GM12875 (cell line): ENCODE measurements at regions not wholly inside any gene's neighbourhood (a gene's known extent, or its start where the extent isn't known, plus 50 kb on each side); places are given as distances from the start of the nearest gene placed in this dataset.
"Not testable (repeated sequence)": the region's sequence is repeated elsewhere in the genome, so short reads cannot be mapped to it uniquely, and the experiment has no call there.

Experiments used
- H3K4me3 ChIP-seq: one replicate; pipeline ENCODE4 v1.5.1; 2011; ENCODE audit warnings: low read depth, low read length, control low read depth
- TF ChIP-seq, protein P1 (sequence below): IDR thresholded peaks from 2 replicates; pipeline ENCODE4 v1.5.1; 2011; ENCODE audit warnings: low read depth, mild to moderate bottlenecking, control low read depth, inconsistent platforms, low read length, moderate library complexity, borderline replicate concordance; ENCODE audit not compliant: insufficient read depth

DNA sequence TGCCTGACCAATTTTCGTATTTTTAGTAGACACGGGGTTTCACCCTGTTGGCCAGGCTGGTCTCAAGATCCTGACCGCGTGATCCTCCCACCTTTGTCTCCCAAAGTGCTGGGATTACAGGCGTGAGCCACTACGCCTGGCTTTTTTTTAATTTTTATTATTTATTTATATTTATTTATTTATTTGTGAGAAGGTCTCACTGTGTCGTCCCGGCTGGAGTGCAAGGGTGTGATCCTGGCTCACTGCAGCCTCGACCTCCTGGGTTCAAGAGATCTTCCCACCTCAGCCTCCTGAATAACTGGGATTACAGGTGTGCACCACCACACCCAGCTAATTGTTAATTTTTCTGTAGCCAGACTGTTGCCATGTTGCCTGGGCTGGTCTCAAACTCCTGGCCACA, 141.1 kb downstream of the CRLF2 start:
- TF ChIP-seq, protein P1, sequence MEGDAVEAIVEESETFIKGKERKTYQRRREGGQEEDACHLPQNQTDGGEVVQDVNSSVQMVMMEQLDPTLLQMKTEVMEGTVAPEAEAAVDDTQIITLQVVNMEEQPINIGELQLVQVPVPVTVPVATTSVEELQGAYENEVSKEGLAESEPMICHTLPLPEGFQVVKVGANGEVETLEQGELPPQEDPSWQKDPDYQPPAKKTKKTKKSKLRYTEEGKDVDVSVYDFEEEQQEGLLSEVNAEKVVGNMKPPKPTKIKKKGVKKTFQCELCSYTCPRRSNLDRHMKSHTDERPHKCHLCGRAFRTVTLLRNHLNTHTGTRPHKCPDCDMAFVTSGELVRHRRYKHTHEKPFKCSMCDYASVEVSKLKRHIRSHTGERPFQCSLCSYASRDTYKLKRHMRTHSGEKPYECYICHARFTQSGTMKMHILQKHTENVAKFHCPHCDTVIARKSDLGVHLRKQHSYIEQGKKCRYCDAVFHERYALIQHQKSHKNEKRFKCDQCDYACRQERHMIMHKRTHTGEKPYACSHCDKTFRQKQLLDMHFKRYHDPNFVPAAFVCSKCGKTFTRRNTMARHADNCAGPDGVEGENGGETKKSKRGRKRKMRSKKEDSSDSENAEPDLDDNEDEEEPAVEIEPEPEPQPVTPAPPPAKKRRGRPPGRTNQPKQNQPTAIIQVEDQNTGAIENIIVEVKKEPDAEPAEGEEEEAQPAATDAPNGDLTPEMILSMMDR: no peak
- no peak overlapping the region for H3K4me3 ChIP-seq

DNA sequence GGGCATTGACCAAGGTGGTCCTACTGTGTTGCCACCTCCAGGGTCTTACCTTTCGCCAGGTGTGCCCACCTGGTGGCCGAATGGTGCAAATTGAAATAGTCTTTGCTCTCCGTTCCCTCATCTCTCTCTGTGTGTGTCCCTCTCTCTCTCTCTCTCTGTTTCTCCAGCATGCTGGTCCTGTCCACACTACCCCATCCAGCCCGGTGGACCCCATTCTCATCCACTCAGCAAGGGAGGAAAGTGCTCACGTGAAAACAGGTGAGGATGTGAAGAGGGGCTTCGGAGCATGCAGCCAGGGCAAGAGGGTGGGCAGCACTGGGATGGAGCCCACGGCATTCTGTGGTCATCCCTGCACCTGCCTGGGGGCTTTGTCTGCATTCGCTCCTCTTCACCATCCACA, 150.1 kb downstream of the CRLF2 start:
- TF ChIP-seq, protein P1: no peak
- H3K4me3 ChIP-seq: no peak overlapping the region

DNA sequence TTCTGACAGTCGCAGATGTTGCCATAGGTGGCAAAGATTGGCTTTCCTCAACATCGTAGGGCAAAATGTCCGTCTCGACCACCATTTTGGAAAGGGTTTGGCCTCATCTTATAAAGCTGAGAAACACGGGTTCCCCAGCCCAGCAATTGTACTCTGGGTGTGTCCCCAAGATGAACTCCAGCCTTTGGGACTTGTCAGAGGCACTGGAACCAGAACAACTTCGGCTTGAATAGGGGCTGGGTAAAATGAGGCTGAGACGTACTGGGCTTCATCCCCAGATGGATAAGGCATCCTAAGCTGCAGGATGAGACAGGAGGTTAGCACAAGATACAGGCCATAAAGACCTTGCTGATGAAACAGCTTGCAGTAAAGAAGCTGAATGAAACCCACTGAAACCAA, 151.9 kb downstream of the CRLF2 start:
- H3K4me3 ChIP-seq: no peak overlapping the region
- TF ChIP-seq, protein P1: no peak

DNA sequence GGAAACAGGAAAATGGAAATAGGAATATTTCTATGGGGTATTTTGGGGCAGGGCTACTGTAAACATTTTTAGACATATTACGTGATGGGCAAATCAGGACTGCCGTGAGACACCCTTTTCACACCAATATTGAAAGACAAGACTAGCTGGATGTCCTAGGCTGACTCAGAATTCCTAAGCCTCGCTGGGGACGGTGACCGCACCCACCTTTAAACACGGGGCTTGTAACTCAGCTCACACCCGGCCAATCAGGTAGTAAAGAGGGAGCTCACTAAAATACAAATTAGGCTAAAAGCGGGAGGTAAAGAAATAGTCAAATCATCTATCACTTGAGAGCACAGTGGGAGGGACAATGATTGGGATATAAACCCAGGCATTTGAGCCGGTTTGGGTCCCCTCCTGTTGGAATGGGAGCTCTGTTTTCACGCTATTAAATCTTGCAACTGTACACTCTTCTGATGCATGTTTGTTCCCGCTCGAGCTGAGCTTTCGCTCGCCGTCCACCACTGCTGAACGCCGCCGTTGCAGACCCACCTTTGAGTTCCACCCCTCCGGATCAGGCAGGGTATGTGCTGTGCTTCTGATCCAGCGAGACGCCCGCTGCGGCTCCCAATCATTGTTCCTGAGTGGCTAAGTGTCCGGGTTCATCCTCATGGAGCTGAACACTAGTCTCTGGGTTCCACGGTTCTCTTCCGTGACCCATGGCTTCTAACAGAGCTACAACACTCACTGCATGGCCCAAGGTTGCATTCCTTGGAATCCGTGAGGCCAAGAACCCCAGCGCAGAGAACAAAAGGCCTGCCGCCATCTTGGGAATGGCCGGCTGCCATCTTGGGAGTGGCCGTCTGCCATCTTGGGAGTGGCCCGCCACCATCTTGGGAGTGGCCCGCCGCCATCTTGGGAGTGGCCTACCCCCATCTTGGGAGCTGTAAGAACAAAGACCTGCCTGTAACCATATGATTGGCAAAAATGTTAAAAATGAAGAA, 152.6 kb downstream of the CRLF2 start:
- TF ChIP-seq, protein P1: no peak
- no peak overlapping the region for H3K4me3 ChIP-seq

DNA sequence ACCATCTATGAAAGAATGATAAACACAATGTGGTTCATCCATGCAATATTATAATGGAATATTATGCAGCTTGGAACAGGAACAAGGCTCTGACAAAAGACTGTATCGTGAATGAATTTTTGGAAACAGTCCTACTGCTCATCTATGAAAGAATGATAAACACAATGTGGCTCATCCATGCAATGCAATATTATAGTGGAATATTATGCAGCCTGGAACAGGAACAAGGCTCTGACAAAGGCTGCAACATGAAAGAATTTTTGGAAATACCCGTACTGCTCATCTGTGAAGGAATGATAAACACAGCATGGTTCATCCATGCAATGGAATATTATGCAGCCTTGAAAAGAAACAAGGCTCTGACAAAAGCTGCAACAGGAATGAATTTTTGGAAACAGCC, 158.8 kb downstream of the CRLF2 start:
- not testable (repeated sequence) for H3K4me3 ChIP-seq

DNA sequence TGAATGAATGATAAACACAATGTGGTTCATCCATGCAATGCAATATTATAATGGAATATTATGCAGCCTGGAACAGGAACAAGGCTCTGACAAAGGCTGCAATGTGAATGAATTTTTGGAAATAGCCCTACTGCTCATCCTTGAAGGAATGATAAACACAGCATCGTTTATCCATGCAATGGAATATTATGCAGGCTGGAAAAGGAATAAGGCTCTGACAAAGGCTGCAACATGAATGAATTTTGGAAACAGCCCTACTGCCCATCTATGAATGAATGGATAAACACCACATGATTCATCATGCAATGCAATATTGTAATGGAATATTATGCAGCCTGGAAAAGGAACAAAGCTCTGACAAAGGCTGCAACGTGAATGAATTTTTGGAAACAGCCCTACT, 159.4 kb downstream of the CRLF2 start:
- H3K4me3 ChIP-seq: no peak overlapping the region
- TF ChIP-seq, protein P1: no peak

DNA sequence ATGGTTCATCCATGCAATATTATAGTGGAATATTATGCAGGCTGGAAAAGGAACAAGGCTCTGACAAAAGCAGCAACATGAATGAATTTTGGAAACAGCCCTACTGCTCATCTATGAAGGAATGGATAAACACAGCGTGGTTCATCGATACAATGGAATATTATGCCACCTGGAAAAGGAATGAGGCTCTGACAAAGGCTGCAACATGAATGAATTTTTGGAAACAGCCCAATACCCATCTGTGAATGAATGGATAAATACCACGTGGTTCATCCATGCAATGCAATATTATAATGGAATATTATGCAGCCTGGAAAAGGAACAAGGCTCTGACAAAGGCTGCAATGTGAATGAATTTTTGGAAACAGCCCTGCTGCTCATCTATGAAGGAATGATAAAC, 160.4 kb downstream of the CRLF2 start:
- H3K4me3 ChIP-seq: no peak overlapping the region
- TF ChIP-seq, protein P1: no peak
